Osteoblast (primary cell): ENCODE measurements at regions not wholly inside any gene's neighbourhood (a gene's known extent, or its start where the extent isn't known, plus 50 kb on each side); places are given as distances from the start of the nearest gene placed in this dataset.
A peak's percentile ranks its signal among the peaks of the same experiment; 100 is the strongest.

ENCODE experiments used
- DNase-seq: peaks from one replicate; pipeline ENCODE4 v3.0.0; 2011; ENCODE audit warnings: low spot score, mixed read lengths; ENCODE audit not compliant: insufficient read length; ENCODE audit errors: missing footprints
- H2AFZ ChIP-seq: 2 replicates; pipeline ENCODE4 v1.6.0; 2011; ENCODE audit warnings: mild to moderate bottlenecking, low read length
- H3K27ac ChIP-seq: 2 replicates; pipeline ENCODE4 v1.5.1; 2011; ENCODE audit warnings: mild to moderate bottlenecking, low read depth, low read length, moderate library complexity
- H3K27me3 ChIP-seq: 2 replicates; pipeline ENCODE4 v1.6.0; 2012; ENCODE audit warnings: mild to moderate bottlenecking, control low read depth, inconsistent platforms, low read length, moderate library complexity; ENCODE audit not compliant: insufficient read depth
- H3K36me3 ChIP-seq: 2 replicates; pipeline ENCODE4 v1.5.1; 2011; ENCODE audit warnings: mild to moderate bottlenecking, low read length, control low read depth, moderate library complexity; ENCODE audit not compliant: insufficient read depth
- H3K4me1 ChIP-seq: 2 replicates; pipeline ENCODE4 v1.5.1; 2011; ENCODE audit warnings: mild to moderate bottlenecking, low read length, control low read depth, moderate library complexity; ENCODE audit not compliant: insufficient read depth
- H3K4me2 ChIP-seq: 2 replicates; pipeline ENCODE4 v1.6.0; 2011; ENCODE audit warnings: mild to moderate bottlenecking, low read length; ENCODE audit not compliant: insufficient read depth
- H3K4me3 ChIP-seq: fragments of 200-600 bp; sonication (generic); 3 replicates; pipeline ENCODE4 v1.5.1; 2012; ENCODE audit warnings: mild to moderate bottlenecking, low read length, inconsistent platforms; ENCODE audit not compliant: insufficient read depth
- H3K79me2 ChIP-seq: 2 replicates; pipeline ENCODE4 v1.6.0; 2012; ENCODE audit warnings: mild to moderate bottlenecking, low read length, control low read depth, inconsistent platforms; ENCODE audit not compliant: insufficient read depth
- H3K9me3 ChIP-seq: 2 replicates; pipeline ENCODE4 v1.5.1; 2011; ENCODE audit warnings: low read depth, low read length, control low read depth
- H4K20me1 ChIP-seq: 2 replicates; pipeline ENCODE4 v1.6.0; 2012; ENCODE audit warnings: mild to moderate bottlenecking, low read length, control low read depth; ENCODE audit not compliant: insufficient read depth
- TF ChIP-seq, protein P1 (sequence below): IDR thresholded peaks from 2 replicates; pipeline ENCODE4 v1.5.1; 2011; ENCODE audit warnings: mild to moderate bottlenecking, low read depth, low read length, moderate library complexity; ENCODE audit errors: extremely low read depth

DNA sequence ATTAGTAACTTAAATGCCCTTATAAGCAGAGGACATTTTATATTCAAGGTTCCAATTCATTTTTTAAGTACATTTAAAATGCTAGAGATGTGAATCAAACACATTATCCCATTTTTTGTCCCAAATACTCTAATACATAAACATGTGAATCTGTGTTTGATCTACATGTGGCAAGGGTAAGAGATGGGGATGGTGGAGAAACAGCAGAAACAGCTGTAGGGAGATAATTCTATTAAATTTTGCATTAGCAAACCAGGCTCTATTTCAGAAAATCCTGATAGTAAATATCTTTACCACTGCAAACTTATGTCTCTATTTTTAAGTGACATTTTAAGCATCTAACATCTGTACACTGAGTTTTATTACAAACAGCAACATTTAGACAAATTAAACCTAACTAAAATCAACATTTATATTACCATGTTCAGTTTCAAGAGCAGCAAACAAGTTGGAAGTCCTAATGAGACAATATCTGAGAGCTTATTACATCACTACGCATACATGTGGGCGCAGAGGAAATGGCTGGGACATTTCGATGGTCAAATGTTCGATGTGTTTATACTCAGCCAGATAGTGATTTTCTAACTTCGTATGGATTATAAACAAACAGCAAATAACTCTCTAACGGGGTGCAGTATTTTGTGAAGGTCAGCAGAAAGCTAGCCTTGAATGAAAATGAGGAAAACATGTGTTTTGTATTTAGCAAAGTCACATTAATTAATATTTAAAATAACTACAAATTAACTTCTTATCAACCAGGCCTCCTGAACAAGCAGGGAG lies 165.1 kb downstream of the GJA1 start:
- H3K27ac ChIP-seq, result no peak overlapping the region
- H3K4me2 ChIP-seq, result no peak overlapping the region
- H4K20me1 ChIP-seq, result no peaks in the 10 kb centered on the region
- H3K79me2 ChIP-seq, result no peaks in the 10 kb centered on the region
- DNase-seq, result no peak
- H3K27me3 ChIP-seq, result no peaks in the 10 kb centered on the region
- no peak overlapping the region for H2AFZ ChIP-seq
- TF ChIP-seq, protein P1, sequence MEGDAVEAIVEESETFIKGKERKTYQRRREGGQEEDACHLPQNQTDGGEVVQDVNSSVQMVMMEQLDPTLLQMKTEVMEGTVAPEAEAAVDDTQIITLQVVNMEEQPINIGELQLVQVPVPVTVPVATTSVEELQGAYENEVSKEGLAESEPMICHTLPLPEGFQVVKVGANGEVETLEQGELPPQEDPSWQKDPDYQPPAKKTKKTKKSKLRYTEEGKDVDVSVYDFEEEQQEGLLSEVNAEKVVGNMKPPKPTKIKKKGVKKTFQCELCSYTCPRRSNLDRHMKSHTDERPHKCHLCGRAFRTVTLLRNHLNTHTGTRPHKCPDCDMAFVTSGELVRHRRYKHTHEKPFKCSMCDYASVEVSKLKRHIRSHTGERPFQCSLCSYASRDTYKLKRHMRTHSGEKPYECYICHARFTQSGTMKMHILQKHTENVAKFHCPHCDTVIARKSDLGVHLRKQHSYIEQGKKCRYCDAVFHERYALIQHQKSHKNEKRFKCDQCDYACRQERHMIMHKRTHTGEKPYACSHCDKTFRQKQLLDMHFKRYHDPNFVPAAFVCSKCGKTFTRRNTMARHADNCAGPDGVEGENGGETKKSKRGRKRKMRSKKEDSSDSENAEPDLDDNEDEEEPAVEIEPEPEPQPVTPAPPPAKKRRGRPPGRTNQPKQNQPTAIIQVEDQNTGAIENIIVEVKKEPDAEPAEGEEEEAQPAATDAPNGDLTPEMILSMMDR, result no peak
- H3K4me1 ChIP-seq, result peaks cover 4% of the 10 kb centered on the region
- H3K4me3 ChIP-seq, result no peak overlapping the region
- no peaks in the 10 kb centered on the region for H3K9me3 ChIP-seq
- H3K36me3 ChIP-seq, result no peaks in the 10 kb centered on the region

DNA sequence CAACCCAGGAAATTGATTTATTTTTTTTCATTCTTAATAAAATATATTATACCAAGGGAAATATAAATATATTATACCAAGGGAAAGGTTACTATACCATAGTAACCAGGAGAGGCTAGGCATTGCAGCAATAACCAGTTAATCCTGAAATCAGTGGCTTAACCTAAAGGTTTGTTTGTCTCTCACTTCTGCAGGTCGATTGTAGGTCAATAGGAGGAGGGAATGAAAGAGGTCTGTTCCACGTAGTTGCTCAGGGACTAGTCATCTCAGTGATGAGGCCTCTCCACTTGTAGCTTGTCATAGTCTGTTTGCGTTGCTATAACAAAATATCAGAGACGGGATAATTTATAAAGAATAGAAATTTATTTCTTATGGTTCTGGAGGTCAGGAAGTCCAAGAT lies 168.0 kb downstream of the GJA1 start:
- no peaks in the 10 kb centered on the region for H4K20me1 ChIP-seq
- no peak for DNase-seq
- no peaks in the 10 kb centered on the region for H3K4me1 ChIP-seq
- H3K79me2 ChIP-seq, result no peaks in the 10 kb centered on the region
- no peaks in the 10 kb centered on the region for H3K9me3 ChIP-seq
- no peak overlapping the region for H3K4me3 ChIP-seq
- H3K27ac ChIP-seq, result no peak overlapping the region
- no peaks in the 10 kb centered on the region for H3K36me3 ChIP-seq
- TF ChIP-seq, protein P1, result no peak
- H3K27me3 ChIP-seq, result no peaks in the 10 kb centered on the region
- H2AFZ ChIP-seq, result peak overlapping the region; percentile 48
- no peak overlapping the region for H3K4me2 ChIP-seq

DNA sequence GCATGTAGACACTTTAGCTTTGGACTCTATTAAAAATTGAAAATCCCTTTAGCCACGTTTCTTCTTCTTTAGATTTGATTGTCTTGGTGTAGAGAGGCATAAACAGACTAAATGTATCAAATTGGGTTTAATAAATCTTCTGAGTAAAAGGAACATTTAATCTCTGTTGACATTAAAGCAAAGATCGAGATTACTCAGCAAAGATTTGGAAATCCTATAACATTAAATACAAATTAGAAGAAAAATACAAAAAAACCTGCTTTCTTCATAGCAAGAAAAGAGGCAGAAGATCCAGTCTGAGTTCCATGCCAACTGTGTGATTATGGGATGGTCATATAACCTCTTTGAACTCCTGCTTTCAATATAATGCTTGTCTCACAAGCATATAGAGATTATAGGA lies 172.3 kb downstream of the GJA1 start:
- Histone ChIP-seq H3K4me3 (no peak overlapping the region), H3K36me3 (no peaks in the 10 kb centered on the region), H4K20me1 (no peaks in the 10 kb centered on the region), H3K9me3 (no peaks in the 10 kb centered on the region), H2AFZ (no peak overlapping the region), H3K79me2 (no peaks in the 10 kb centered on the region), H3K4me2 (no peak overlapping the region), H3K27me3 (no peaks in the 10 kb centered on the region), H3K4me1 (peaks cover 3% of the 10 kb centered on the region), H3K27ac (no peak overlapping the region)
- TF ChIP-seq, protein P1, result no peak
- DNase-seq, result no peak

DNA sequence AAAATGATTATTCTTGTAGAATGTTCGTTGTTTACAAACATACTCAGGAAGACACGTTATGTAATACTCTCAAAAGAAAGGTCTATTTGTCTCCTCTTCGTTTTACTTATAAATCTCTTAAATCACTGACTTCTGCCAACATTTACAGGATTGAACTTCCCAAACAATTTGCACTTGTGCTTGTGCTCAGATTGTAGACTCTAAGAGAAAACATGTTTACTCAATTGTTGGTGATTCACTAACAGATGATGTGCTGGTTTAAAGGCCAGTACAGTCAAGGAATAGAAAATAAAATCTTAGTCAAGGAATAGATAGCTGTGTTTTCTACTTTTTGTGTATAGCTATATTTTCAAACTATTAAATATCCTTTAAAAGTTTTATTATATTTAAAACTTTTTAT lies 172.8 kb downstream of the GJA1 start:
- no peaks in the 10 kb centered on the region for H3K27me3 ChIP-seq
- H3K27ac ChIP-seq, result no peak overlapping the region
- no peaks in the 10 kb centered on the region for H4K20me1 ChIP-seq
- no peak overlapping the region for H3K4me3 ChIP-seq
- peaks cover 8% of the 10 kb centered on the region for H3K4me1 ChIP-seq
- no peak for DNase-seq
- no peak overlapping the region for H3K4me2 ChIP-seq
- peak overlapping the region; percentile 30 for H2AFZ ChIP-seq
- TF ChIP-seq, protein P1, result no peak
- H3K9me3 ChIP-seq, result no peaks in the 10 kb centered on the region
- no peaks in the 10 kb centered on the region for H3K79me2 ChIP-seq
- H3K36me3 ChIP-seq, result no peaks in the 10 kb centered on the region
